Smooth muscle cell (in vitro differentiated cells): ENCODE measurements at regions not wholly inside any gene's neighbourhood (a gene's known extent, or its start where the extent isn't known, plus 50 kb on each side); places are given as distances from the start of the nearest gene placed in this dataset.

Experiments
- DNase-seq: peaks from one replicate; lab custom pipeline; 2025; ENCODE audit not compliant: unreplicated experiment; lab: John Stamatoyannopoulos, UW
- H2AFZ ChIP-seq: fragments of 200-600 bp; sonication (generic); 2 replicates; pipeline ENCODE4 v1.6.0; 2016; ENCODE audit warnings: antibody characterized with exemption, low read depth, mild to moderate bottlenecking
- H3F3A ChIP-seq: fragments of 200-600 bp; sonication (generic); 2 replicates; pipeline ENCODE4 v1.6.0; 2017; ENCODE audit warnings: antibody characterized with exemption, low read depth
- H3K27ac ChIP-seq: fragments of 200-600 bp; sonication (generic); 2 replicates; pipeline ENCODE4 v1.5.1; 2016; ENCODE audit warnings: low read depth, mild to moderate bottlenecking
- H3K27me3 ChIP-seq: fragments of 200-600 bp; sonication (generic); 2 replicates; pipeline ENCODE4 v1.6.1; 2016; ENCODE audit warnings: low read depth, mild to moderate bottlenecking
- H3K36me3 ChIP-seq: fragments of 200-600 bp; sonication (generic); 2 replicates; pipeline ENCODE4 v1.5.1; 2016; ENCODE audit warnings: low read depth
- H3K4me1 ChIP-seq: fragments of 200-600 bp; sonication (generic); 2 replicates; pipeline ENCODE4 v1.5.1; 2016; ENCODE audit warnings: low read depth
- H3K4me2 ChIP-seq: fragments of 200-600 bp; sonication (generic); 2 replicates; pipeline ENCODE4 v1.6.0; 2016; ENCODE audit warnings: mild to moderate bottlenecking
- H3K4me3 ChIP-seq: fragments of 200-600 bp; sonication (generic); 2 replicates; pipeline ENCODE4 v1.5.1; 2016; ENCODE audit warnings: mild to moderate bottlenecking
- H3K79me2 ChIP-seq: fragments of 200-600 bp; sonication (generic); 2 replicates; pipeline ENCODE4 v1.6.0; 2016; ENCODE audit warnings: low read depth, mild to moderate bottlenecking
- H3K9ac ChIP-seq: fragments of 200-600 bp; sonication (generic); 2 replicates; pipeline ENCODE4 v1.6.0; 2016; ENCODE audit warnings: low read depth
- H3K9me3 ChIP-seq: fragments of 200-600 bp; sonication (generic); replicated peaks from 2 replicates; pipeline ENCODE4 v1.5.1; 2016; ENCODE audit warnings: low read depth
- H4K20me1 ChIP-seq: fragments of 200-600 bp; sonication (generic); 2 replicates; pipeline ENCODE4 v1.6.0; 2016; ENCODE audit warnings: low read depth
- CTCF ChIP-seq: fragments of 200-600 bp; sonication (generic); IDR thresholded peaks from 2 replicates; pipeline ENCODE4 v1.5.1; 2017; ENCODE audit warnings: borderline replicate concordance, mild to moderate bottlenecking, antibody characterized with exemption; ENCODE audit not compliant: insufficient read depth, poor library complexity, severe bottlenecking
- whole genome bisulfite sequencing: methylation state at CpG from one replicate; pipeline ENCODE4 v1.1.7; 2016; ENCODE audit warnings: low lambda C conversion rate; 5-methylcytosine and 5-hydroxymethylcytosine counted together

- no peak overlapping the region for H3K9ac ChIP-seq
- no peak overlapping the region for H2AFZ ChIP-seq
- peaks cover 3% of the 10 kb centered on the region for H3K4me1 ChIP-seq
- WGBS = 96% methylated on average over 17 of the region's 17 CpGs
- no peaks in the 10 kb centered on the region for H3K36me3 ChIP-seq
- no peaks in the 10 kb centered on the region for H3K9me3 ChIP-seq
- no peaks in the 10 kb centered on the region for H3F3A ChIP-seq
- no peak overlapping the region for H3K4me3 ChIP-seq
- H3K27ac ChIP-seq = no peak overlapping the region
- H3K27me3 ChIP-seq = no peaks in the 10 kb centered on the region
- TF ChIP-seq CTCF = no peak
- no peak overlapping the region for H3K4me2 ChIP-seq
- no peak for DNase-seq
- H4K20me1 ChIP-seq = no peaks in the 10 kb centered on the region
- no peaks in the 10 kb centered on the region for H3K79me2 ChIP-seq
Measured at GRCh38 chr20:48385114-48385513, 442.7 kb downstream of the PREX1 start.

GRCh38 chr20:48384147-48384818, 443.5 kb downstream of the PREX1 start:
- Histone ChIP-seq H2AFZ (no peak overlapping the region), H3K79me2 (no peaks in the 10 kb centered on the region), H3K9ac (no peak overlapping the region), H3K27ac (no peak overlapping the region), H3K4me3 (no peak overlapping the region), H3F3A (no peaks in the 10 kb centered on the region), H3K36me3 (no peaks in the 10 kb centered on the region), H3K27me3 (no peaks in the 10 kb centered on the region), H4K20me1 (no peaks in the 10 kb centered on the region), H3K4me1 (peaks cover 3% of the 10 kb centered on the region), H3K9me3 (no peaks in the 10 kb centered on the region), H3K4me2 (no peak overlapping the region)
- TF ChIP-seq CTCF = no peak
- DNase-seq = no peak
- WGBS = 83% methylated on average over 22 of the region's 26 CpGs

- Histone ChIP-seq H3K4me2 (no peak overlapping the region), H3F3A (no peaks in the 10 kb centered on the region), H3K27ac (no peak overlapping the region), H3K9ac (no peak overlapping the region), H3K4me3 (no peak overlapping the region), H3K27me3 (no peaks in the 10 kb centered on the region), H4K20me1 (no peaks in the 10 kb centered on the region), H2AFZ (no peak overlapping the region), H3K79me2 (no peaks in the 10 kb centered on the region), H3K9me3 (no peaks in the 10 kb centered on the region), H3K36me3 (no peaks in the 10 kb centered on the region), H3K4me1 (peaks cover 3% of the 10 kb centered on the region)
- no peak for TF ChIP-seq CTCF
- DNase-seq = no peak
- 95% methylated on average over 3 of the region's 3 CpGs for WGBS
Measured at GRCh38 chr20:48383252-48383651, 444.5 kb downstream of the PREX1 start.

- no peak for DNase-seq
- Histone ChIP-seq H3K4me3 (no peak overlapping the region), H2AFZ (no peak overlapping the region), H3K9ac (no peak overlapping the region), H3K27me3 (no peaks in the 10 kb centered on the region), H3K36me3 (no peaks in the 10 kb centered on the region), H3K4me1 (peaks cover 3% of the 10 kb centered on the region), H3F3A (no peaks in the 10 kb centered on the region), H3K79me2 (no peaks in the 10 kb centered on the region), H3K27ac (no peak overlapping the region), H4K20me1 (no peaks in the 10 kb centered on the region), H3K4me2 (no peak overlapping the region), H3K9me3 (no peaks in the 10 kb centered on the region)
- no peak for TF ChIP-seq CTCF
- 94% methylated on average over 5 of the region's 5 CpGs for WGBS
Measured at GRCh38 chr20:48382304-48382703, 445.5 kb downstream of the PREX1 start.
